H1 (cell line): ENCODE measurements at regions not wholly inside any gene's neighbourhood (a gene's known extent, or its start where the extent isn't known, plus 50 kb on each side); places are given as distances from the start of the nearest gene placed in this dataset.

Source experiments
- CTCF ChIA-PET: fragments of 300-600 bp; sonication (Branson Sonifier 250); formaldehyde crosslinking; loops from one replicate; lab custom pipeline; 2021; ENCODE audit not compliant: partially characterized antibody; lab: Charles Lee
- POLR2A ChIA-PET: fragments of 300-600 bp; sonication (Branson Sonifier 250); formaldehyde crosslinking; loops from one replicate; lab custom pipeline; 2021; ENCODE audit warnings: inconsistent platforms; ENCODE audit not compliant: partially characterized antibody; lab: Charles Lee
- DNase-seq, 2 experiments: peaks; one replicate each; pipeline versions ENCODE4 v3.0.0 to v3.0.0-alpha.2; 2010 to 2022; ENCODE audit warnings: low spot score in 2 of 2, low read depth in 1 of 2, mixed read lengths in 1 of 2
- FAIRE-seq: peaks from 2 replicates; lab custom pipeline; 2011; peaks lifted over from hg19 to GRCh38; lab: Jason Lieb, UNC
- H2AFZ ChIP-seq: 2 replicates; pipeline ENCODE4 v1.8.1; 2012; ENCODE audit warnings: low read length, inconsistent platforms
- H2AK5ac ChIP-seq: 2 replicates; pipeline ENCODE4 v1.6.1; 2013; ENCODE audit warnings: low read depth, low read length
- H2BK120ac ChIP-seq: replicated peaks from 2 replicates; pipeline ENCODE3; 2013; ENCODE audit warnings: low read depth, low read length, inconsistent platforms
- H2BK12ac ChIP-seq: 2 replicates; pipeline ENCODE4 v1.6.1; 2013; ENCODE audit warnings: low read depth, low read length
- H2BK15ac ChIP-seq: 2 replicates; pipeline ENCODE4 v1.6.1; 2013; ENCODE audit warnings: low read length
- H2BK20ac ChIP-seq: 2 replicates; pipeline ENCODE4 v1.6.1; 2013; ENCODE audit warnings: low read length
- H2BK5ac ChIP-seq: 2 replicates; pipeline ENCODE4 v1.6.1; 2013; ENCODE audit warnings: low read depth, low read length
- H3K14ac ChIP-seq: 2 replicates; pipeline ENCODE4 v1.6.1; 2013; ENCODE audit warnings: inconsistent platforms; ENCODE audit not compliant: insufficient read length
- H3K18ac ChIP-seq: 2 replicates; pipeline ENCODE4 v1.6.1; 2013; ENCODE audit warnings: low read length; ENCODE audit errors: extremely low read depth
- H3K23ac ChIP-seq: 2 replicates; pipeline ENCODE4 v1.6.1; 2013; ENCODE audit warnings: inconsistent platforms; ENCODE audit not compliant: insufficient read length
- H3K23me2 ChIP-seq: 2 replicates; pipeline ENCODE4 v1.6.1; 2013; ENCODE audit warnings: low read depth, low read length
- H3K27ac ChIP-seq: 2 replicates; pipeline ENCODE4 v1.6.1; 2011; ENCODE audit warnings: low read depth, low read length, inconsistent platforms
- H3K27me3 ChIP-seq, 4 experiments: replicated peaks in 1 of 4; 1 replicate in 1 of 4; 2 replicates in 3 of 4; pipeline versions ENCODE4 v1.6.1 to v1.8.1; 2011 to 2013; ENCODE audit warnings: low read length in 3 of 4, mild to moderate bottlenecking in 3 of 4, inconsistent platforms in 2 of 4, mixed read lengths in 2 of 4, moderate library complexity in 1 of 4; ENCODE audit not compliant: control insufficient read depth in 3 of 4, insufficient read depth in 3 of 4; ENCODE audit errors: extremely low read depth in 1 of 4
- H3K36me3 ChIP-seq, 4 experiments: 2 replicates each; pipeline versions ENCODE4 v1.6.1 to v1.8.1; 2011 to 2013; ENCODE audit warnings: mild to moderate bottlenecking in 4 of 4, low read length in 3 of 4, moderate library complexity in 2 of 4, control low read depth in 1 of 4, inconsistent platforms in 1 of 4; ENCODE audit not compliant: insufficient read depth in 4 of 4, control insufficient read depth in 2 of 4
- H3K4ac ChIP-seq: replicated peaks from 2 replicates; pipeline ENCODE3; 2013; ENCODE audit warnings: low read length, low read depth, mixed read lengths, inconsistent platforms; ENCODE audit not compliant: insufficient read length
- H3K4me1 ChIP-seq, 4 experiments: replicated peaks in 1 of 4; 1 replicate in 1 of 4; 2 replicates in 3 of 4; pipeline versions ENCODE4 v1.6.1 to v1.8.1; 2011 to 2013; ENCODE audit warnings: low read length in 3 of 4, inconsistent platforms in 2 of 4, mixed read lengths in 1 of 4; ENCODE audit not compliant: insufficient read depth in 4 of 4, control insufficient read depth in 3 of 4
- H3K4me2 ChIP-seq, 2 experiments: 2 replicates each; pipeline versions ENCODE4 v1.6.1 to v1.8.1; 2011 to 2013; ENCODE audit warnings: low read depth in 2 of 2, low read length in 2 of 2, control low read depth in 1 of 2, inconsistent platforms in 1 of 2, mild to moderate bottlenecking in 1 of 2; ENCODE audit not compliant: insufficient read depth in 1 of 2
- H3K4me3 ChIP-seq, 4 experiments: fragments of 200-600, 300-600 bp in 1 of 4; sonication (generic), shearing (Covaris generic), sonication (Bioruptor Twin) in 1 of 4; 2 replicates each; pipeline versions ENCODE4 v1.5.1 to v1.8.1; 2011 to 2016; ENCODE audit warnings: low read length in 4 of 4, low read depth in 3 of 4, control low read depth in 2 of 4, inconsistent platforms in 2 of 4, mild to moderate bottlenecking in 2 of 4, mixed read lengths in 1 of 4, moderate library complexity in 1 of 4; ENCODE audit not compliant: insufficient read depth in 2 of 4; ENCODE audit errors: extremely low read depth in 1 of 4
- H3K56ac ChIP-seq: replicated peaks from 2 replicates; pipeline ENCODE3; 2013; ENCODE audit warnings: low read depth, mild to moderate bottlenecking, mixed read lengths, low read length, inconsistent platforms; ENCODE audit not compliant: insufficient read length
- H3K79me1 ChIP-seq: 2 replicates; pipeline ENCODE4 v1.6.1; 2013; ENCODE audit warnings: low read depth, low read length, control low read depth
- H3K79me2 ChIP-seq, 2 experiments: 2 replicates each; pipeline versions ENCODE4 v1.6.1 to v1.8.1; 2012 to 2013; ENCODE audit warnings: low read length in 2 of 2, mild to moderate bottlenecking in 2 of 2, inconsistent platforms in 1 of 2; ENCODE audit not compliant: insufficient read depth in 2 of 2, control insufficient read depth in 1 of 2
- H3K9ac ChIP-seq, 4 experiments: replicated peaks in 1 of 4; 1 replicate in 1 of 4; 2 replicates in 3 of 4; pipeline versions ENCODE4 v1.6.1 to v1.8.1; 2011 to 2013; ENCODE audit warnings: low read depth in 3 of 4, low read length in 3 of 4, control low read depth in 2 of 4, mild to moderate bottlenecking in 2 of 4, moderate library complexity in 2 of 4, inconsistent platforms in 1 of 4; ENCODE audit errors: extremely low read depth in 1 of 4
- H3K9me3 ChIP-seq, 2 experiments: 2 replicates each; pipeline versions ENCODE4 v1.6.1 to v1.8.1; 2012 to 2013; ENCODE audit warnings: mild to moderate bottlenecking in 2 of 2, moderate library complexity in 2 of 2, control low read depth in 1 of 2, inconsistent platforms in 1 of 2, low read depth in 1 of 2, low read length in 1 of 2, mixed read lengths in 1 of 2; ENCODE audit not compliant: insufficient read depth in 2 of 2
- H4K20me1 ChIP-seq, 2 experiments: replicated peaks in 1 of 2; 2 replicates each; pipeline versions ENCODE3 to v1.8.1; 2011 to 2013; ENCODE audit warnings: inconsistent platforms in 2 of 2, low read length in 2 of 2, mild to moderate bottlenecking in 1 of 2; ENCODE audit not compliant: insufficient read depth in 2 of 2, control insufficient read depth in 1 of 2
- H4K5ac ChIP-seq: 2 replicates; pipeline ENCODE4 v1.6.1; 2013; ENCODE audit warnings: low read length, low read depth, mixed read lengths, inconsistent platforms; ENCODE audit not compliant: insufficient read length
- H4K8ac ChIP-seq: 2 replicates; pipeline ENCODE4 v1.8.0; 2013; ENCODE audit warnings: mild to moderate bottlenecking, moderate library complexity, low read length, inconsistent platforms; ENCODE audit not compliant: insufficient read depth; ENCODE audit errors: extremely low read depth
- H4K91ac ChIP-seq: replicated peaks from 2 replicates; pipeline ENCODE3; 2013; ENCODE audit warnings: low read length, mixed read lengths, inconsistent platforms; ENCODE audit not compliant: insufficient read length
- CBX8 ChIP-seq: fragments of 300-800, 300-1000 bp; sonication (generic); IDR thresholded peaks from 2 replicates; pipeline ENCODE4 v1.7.1; 2016; ENCODE audit warnings: low read depth, low read length, borderline replicate concordance
- WGBS, 2 experiments: shearing (Covaris generic) in 1 of 2; methylation state at CpG; one replicate each; pipeline versions ENCODE4 v1.1.6 to v1.1.7; 2013 to 2015; ENCODE audit warnings: low lambda C conversion rate in 2 of 2, mixed read lengths in 2 of 2, inconsistent platforms in 1 of 2, low coverage in 1 of 2, missing lambda C conversion rate in 1 of 2; ENCODE audit not compliant: insufficient replicate concordance in 2 of 2, insufficient coverage in 1 of 2, insufficient read length in 1 of 2; ENCODE audit errors: extremely low coverage in 1 of 2, missing lambda C conversion rate in 1 of 2; 5-methylcytosine and 5-hydroxymethylcytosine counted together

DNA sequence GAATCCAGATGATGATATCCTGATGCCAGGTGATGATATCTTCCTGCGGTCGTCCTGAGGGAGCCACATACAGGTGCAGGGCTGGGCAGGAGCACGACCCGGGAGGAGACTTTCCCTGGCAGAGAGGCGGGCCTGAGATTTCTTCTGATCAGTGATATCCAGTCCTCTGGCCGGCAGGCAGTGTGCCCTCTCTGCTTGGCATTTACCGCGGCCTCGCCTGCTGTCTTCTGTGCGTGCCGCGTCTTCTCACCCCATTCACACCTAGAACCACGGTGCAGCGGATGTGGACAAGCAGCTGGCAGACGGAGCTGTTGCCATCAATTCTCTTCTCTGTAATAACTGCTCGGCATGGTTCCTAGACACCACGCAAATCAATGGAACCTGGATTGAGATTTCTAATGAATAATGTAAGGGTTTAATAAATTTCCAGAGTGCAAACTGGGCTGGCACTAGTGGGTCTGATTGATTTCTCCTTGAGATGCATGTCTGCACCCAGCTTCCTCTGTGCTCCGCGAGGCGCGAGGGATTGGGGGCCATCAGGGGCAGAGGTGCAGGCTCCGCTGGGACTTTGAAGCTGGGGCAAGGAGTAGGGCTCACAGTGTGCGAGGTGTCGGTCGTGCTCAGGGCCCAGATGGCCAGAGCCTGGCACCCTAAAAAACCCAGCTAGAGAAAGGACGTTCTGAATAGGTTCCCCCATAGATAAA lies 208.9 kb upstream of the HDAC4 start:
- Histone ChIP-seq H3K4me1 (peaks cover 0 to 8% (median 3%) of the 10 kb centered on the region in 4 experiments; a peak in 5 of 7 replicates), H3K79me2 (no peaks in the 10 kb centered on the region), H3K23me2 (no peaks in the 10 kb centered on the region), H3K9ac (no peak overlapping the region), H3K4me3 (no peak overlapping the region), H2BK12ac (no peak overlapping the region), H2AFZ (no peak overlapping the region), H2BK5ac (no peak overlapping the region), H3K14ac (no peak overlapping the region), H4K20me1 (no peaks in the 10 kb centered on the region), H2BK15ac (no peak overlapping the region), H3K27ac (no peak overlapping the region), H3K56ac (no peak overlapping the region), H3K27me3 (no peaks in the 10 kb centered on the region), H2BK20ac (no peak overlapping the region), H4K5ac (no peak overlapping the region), H3K36me3 (no peaks in the 10 kb centered on the region), H4K91ac (no peak overlapping the region), H3K4ac (no peak overlapping the region), H2AK5ac (no peak overlapping the region), H3K18ac (no peak overlapping the region), H3K23ac (no peak overlapping the region), H3K4me2 (no peak overlapping the region), H4K8ac (no peak overlapping the region), H3K9me3 (no peaks in the 10 kb centered on the region; a peak in 1 of 4 replicates), H2BK120ac (no peak overlapping the region), H3K79me1 (no peaks in the 10 kb centered on the region)
- CTCF ChIA-PET, result no interaction called here
- WGBS, 2 experiments, result 94% methylated on average over 21 of the region's 26 CpGs; no CpG with 5 or more reads in 1 of the 2 experiments
- POLR2A ChIA-PET, result no interaction called here
- DNase-seq, result no peak
- FAIRE-seq, result no peak
- no peak for TF ChIP-seq CBX8
